GM23248 (cell line): ENCODE measurements at regions not wholly inside any gene's neighbourhood (a gene's known extent, or its start where the extent isn't known, plus 50 kb on each side); places are given as distances from the start of the nearest gene placed in this dataset.

ENCODE experiments used
- DNase-seq: peaks from one replicate; pipeline ENCODE4 v3.0.0-alpha.2; 2015
- H2AFZ ChIP-seq: fragments of 200-600 bp; sonication (generic); 2 replicates; pipeline ENCODE4 v1.6.1; 2016; ENCODE audit warnings: antibody characterized with exemption
- H3F3A ChIP-seq: fragments of 200-600 bp; sonication (generic); 2 replicates; pipeline ENCODE4 v1.6.1; 2016; ENCODE audit warnings: mild to moderate bottlenecking, antibody characterized with exemption, mixed run types; ENCODE audit not compliant: insufficient read depth
- H3K27ac ChIP-seq: fragments of 200-600 bp; sonication (generic); 2 replicates; pipeline ENCODE4 v1.5.1; 2016; ENCODE audit warnings: mild to moderate bottlenecking
- H3K27me3 ChIP-seq: fragments of 200-600 bp; sonication (generic); replicated peaks from 2 replicates; pipeline ENCODE4 v1.6.1; 2016; ENCODE audit warnings: mild to moderate bottlenecking; ENCODE audit not compliant: insufficient read depth
- H3K36me3 ChIP-seq: fragments of 200-600 bp; sonication (generic); 2 replicates; pipeline ENCODE4 v1.6.1; 2016; ENCODE audit warnings: low read depth, mild to moderate bottlenecking
- H3K4me1 ChIP-seq: fragments of 200-600 bp; sonication (generic); 2 replicates; pipeline ENCODE4 v1.6.1; 2016; ENCODE audit warnings: mild to moderate bottlenecking; ENCODE audit not compliant: insufficient read depth
- H3K4me2 ChIP-seq: fragments of 200-600 bp; sonication (generic); one replicate; pipeline ENCODE4 v1.6.1; 2016; ENCODE audit warnings: mild to moderate bottlenecking; ENCODE audit not compliant: unreplicated experiment
- H3K4me3 ChIP-seq: fragments of 200-600 bp; sonication (generic); 2 replicates; pipeline ENCODE4 v1.5.1; 2016; ENCODE audit warnings: mild to moderate bottlenecking
- H3K79me2 ChIP-seq: fragments of 200-600 bp; sonication (generic); 2 replicates; pipeline ENCODE4 v1.6.1; 2016; ENCODE audit warnings: mild to moderate bottlenecking; ENCODE audit not compliant: insufficient read depth
- H3K9ac ChIP-seq: fragments of 200-600 bp; sonication (generic); 2 replicates; pipeline ENCODE4 v1.6.1; 2016; ENCODE audit warnings: mild to moderate bottlenecking
- H3K9me2 ChIP-seq: fragments of 200-600 bp; sonication (generic); 2 replicates; pipeline ENCODE4 v1.6.1; 2016; ENCODE audit warnings: mixed run types, mild to moderate bottlenecking, moderate library complexity; ENCODE audit not compliant: insufficient read depth
- H3K9me3 ChIP-seq: fragments of 200-600 bp; sonication (generic); one replicate; pipeline ENCODE4 v1.6.1; 2017; ENCODE audit warnings: low read depth
- H4K20me1 ChIP-seq: fragments of 200-600 bp; sonication (generic); 2 replicates; pipeline ENCODE4 v1.6.0; 2016; ENCODE audit not compliant: insufficient read depth
- EZH2 ChIP-seq: fragments of 200-600 bp; sonication (generic); IDR thresholded peaks from 2 replicates; pipeline ENCODE4 v1.6.1; 2018; ENCODE audit warnings: antibody characterized with exemption, mild to moderate bottlenecking; ENCODE audit not compliant: insufficient read depth, poor library complexity, severe bottlenecking
- EZH2phosphoT487 ChIP-seq: fragments of 200-600 bp; sonication (generic); IDR thresholded peaks from 2 replicates; pipeline ENCODE4 v1.6.1; 2018; ENCODE audit warnings: antibody characterized with exemption, moderate library complexity, mild to moderate bottlenecking, low read depth; ENCODE audit not compliant: insufficient read depth
- WGBS, 2 experiments: methylation state at CpG; one replicate each; pipeline ENCODE4 v1.1.6; 2015 to 2017; ENCODE audit warnings: low lambda C conversion rate in 2 of 2, low coverage in 1 of 2; ENCODE audit errors: missing lambda C conversion rate in 2 of 2; 5-methylcytosine and 5-hydroxymethylcytosine counted together
- in situ Hi-C: fragments of 300-500 bp; cut with MboI; formaldehyde crosslinking; loops from 2 replicates; pipeline ENCODE4 v1.15.0; 2020

- Histone ChIP-seq H3K79me2 (no peaks in the 10 kb centered on the region), H3K27me3 (no peaks in the 10 kb centered on the region), H3K4me1 (no peaks in the 10 kb centered on the region), H3K27ac (no peak overlapping the region), H3F3A (no peaks in the 10 kb centered on the region), H2AFZ (no peak overlapping the region), H3K9ac (no peak overlapping the region), H3K9me3 (no peaks in the 10 kb centered on the region), H3K4me2 (no peak overlapping the region), H4K20me1 (no peaks in the 10 kb centered on the region), H3K9me2 (no peaks in the 10 kb centered on the region), H3K4me3 (no peak overlapping the region), H3K36me3 (no peaks in the 10 kb centered on the region)
- DNase-seq, result peak; percentile 20
- TF ChIP-seq EZH2 (no peak), EZH2phosphoT487 (no peak)
- in situ Hi-C loops, result no loop called here
- WGBS, 2 experiments, result 94 to 97% methylated on average over 1 of the region's 1 CpG
Observed at GRCh38 chr18:55083461-55083860, 124.2 kb upstream of the CCDC68 start.

DNA sequence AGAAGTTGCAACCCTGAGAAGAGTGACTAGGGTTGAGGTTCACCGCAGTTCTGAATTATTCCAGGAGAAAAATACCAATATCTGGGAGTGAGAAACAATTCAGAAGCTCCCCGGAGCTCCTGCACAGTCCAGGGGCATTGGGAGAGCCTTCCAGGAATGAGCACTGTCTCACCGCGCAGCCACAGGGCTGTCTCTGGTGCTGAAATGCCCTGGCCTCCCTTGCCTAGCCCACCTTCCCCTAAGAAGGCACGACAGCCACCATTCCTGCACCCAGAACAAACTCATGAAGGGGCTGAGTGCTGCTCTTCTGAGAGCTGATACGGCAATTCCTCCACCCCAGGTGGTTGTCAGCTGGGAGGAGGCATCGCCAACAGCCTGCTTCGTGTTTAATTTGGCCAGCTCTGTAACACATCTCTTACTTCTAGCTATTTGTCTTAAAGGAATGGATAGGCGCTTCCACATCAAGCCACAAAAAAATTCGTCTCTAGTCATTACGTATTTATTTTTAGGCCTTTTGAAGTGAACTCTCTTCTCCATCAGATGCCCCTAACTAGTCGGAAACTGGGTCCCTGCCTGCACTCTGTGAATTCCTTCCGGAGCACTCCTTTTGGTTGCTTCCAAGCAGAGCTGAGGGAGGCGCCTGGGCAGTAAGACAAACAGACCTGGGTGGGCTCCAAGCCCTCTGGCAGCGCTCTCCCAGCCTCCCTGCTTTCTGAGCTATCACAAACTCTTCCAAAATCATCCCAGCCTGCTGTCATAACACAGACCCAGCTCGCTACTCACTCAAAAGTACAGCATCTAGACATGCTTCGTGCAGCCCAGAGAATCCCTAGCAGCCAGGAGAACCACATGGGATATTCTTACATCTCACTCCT is 120.5 kb upstream of the CCDC68 start:
- no peaks in the 10 kb centered on the region for H3K27me3 ChIP-seq
- no peak overlapping the region for H3K4me3 ChIP-seq
- no peak overlapping the region for H3K27ac ChIP-seq
- no peaks in the 10 kb centered on the region for H3F3A ChIP-seq
- no peaks in the 10 kb centered on the region for H3K4me1 ChIP-seq
- H3K36me3 ChIP-seq, result no peaks in the 10 kb centered on the region
- H3K9me3 ChIP-seq, result no peaks in the 10 kb centered on the region
- no peak overlapping the region for H3K9ac ChIP-seq
- in situ Hi-C loops, result no loop called here
- no peak for TF ChIP-seq EZH2phosphoT487
- TF ChIP-seq EZH2, result no peak
- 41 to 44% methylated on average over 17 of the region's 17 CpGs for WGBS, 2 experiments
- no peak overlapping the region for H3K4me2 ChIP-seq
- no peak overlapping the region for H2AFZ ChIP-seq
- no peaks in the 10 kb centered on the region for H3K79me2 ChIP-seq
- no peak for DNase-seq
- H3K9me2 ChIP-seq, result no peaks in the 10 kb centered on the region
- no peaks in the 10 kb centered on the region; the same call in 1 of the 2 replicates for H4K20me1 ChIP-seq

GRCh38 chr18:55079067-55079466 is 119.8 kb upstream of the CCDC68 start:
- no peak for TF ChIP-seq EZH2
- no peak for TF ChIP-seq EZH2phosphoT487
- 73 to 76% methylated on average over 6 of the region's 6 CpGs for WGBS, 2 experiments

DNA sequence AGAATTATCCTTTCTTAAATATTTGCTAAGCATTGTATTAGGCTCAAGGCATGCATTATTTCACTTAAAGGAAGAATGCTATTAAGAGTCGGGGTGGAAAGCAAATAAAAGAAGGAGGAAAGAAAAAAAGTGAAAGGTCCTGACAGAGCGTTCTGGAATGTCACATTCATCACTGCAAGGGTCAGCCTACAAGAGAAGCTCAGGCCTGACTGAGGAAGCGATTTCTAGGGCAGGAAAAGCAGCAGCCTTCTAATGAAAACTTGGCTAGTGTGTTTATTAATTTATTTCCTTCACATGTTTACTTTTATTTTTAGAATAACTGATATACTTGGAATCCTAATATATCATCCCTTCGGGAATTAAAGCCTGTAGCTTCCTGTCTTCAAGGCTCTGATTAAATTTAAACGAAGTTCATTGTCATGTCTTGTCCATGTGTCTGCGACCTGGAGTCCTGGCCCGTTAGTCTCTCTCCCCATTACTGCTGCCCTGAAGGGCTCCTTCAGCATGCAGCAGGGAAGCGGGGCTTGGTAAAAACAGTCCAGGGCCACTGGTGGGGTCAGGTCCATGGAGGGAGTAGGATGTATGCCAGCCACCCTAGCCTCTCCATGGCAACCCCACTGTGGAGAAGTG is 119.2 kb upstream of the CCDC68 start:
- 57 to 62% methylated on average over 8 of the region's 8 CpGs for WGBS, 2 experiments
- Histone ChIP-seq H3K79me2 (no peaks in the 10 kb centered on the region), H2AFZ (no peak overlapping the region), H3K4me1 (no peaks in the 10 kb centered on the region), H3K27me3 (no peaks in the 10 kb centered on the region), H3K4me2 (no peak overlapping the region), H3K9ac (no peak overlapping the region), H3K9me2 (no peaks in the 10 kb centered on the region), H3K36me3 (no peaks in the 10 kb centered on the region), H3K9me3 (no peaks in the 10 kb centered on the region), H3K27ac (no peak overlapping the region), H3K4me3 (no peak overlapping the region), H3F3A (no peaks in the 10 kb centered on the region), H4K20me1 (no peaks in the 10 kb centered on the region; the same call in 1 of the 2 replicates)
- TF ChIP-seq EZH2 (no peak), EZH2phosphoT487 (no peak)
- no peak for DNase-seq
- in situ Hi-C loops, result no loop called here

More at GRCh38 chr18:55079067-55079466, 119.8 kb upstream of the CCDC68 start:
- Histone ChIP-seq H3K9me2 (no peaks in the 10 kb centered on the region), H3K79me2 (no peaks in the 10 kb centered on the region), H2AFZ (no peak overlapping the region), H3K4me2 (no peak overlapping the region), H3K36me3 (no peaks in the 10 kb centered on the region), H3F3A (no peaks in the 10 kb centered on the region), H4K20me1 (no peaks in the 10 kb centered on the region; the same call in 1 of the 2 replicates), H3K9me3 (no peaks in the 10 kb centered on the region), H3K4me3 (no peak overlapping the region), H3K27me3 (no peaks in the 10 kb centered on the region), H3K4me1 (no peaks in the 10 kb centered on the region), H3K9ac (no peak overlapping the region), H3K27ac (no peak overlapping the region)
- in situ Hi-C loops, result no loop called here
- no peak for DNase-seq
